GM21526 (cell line): ENCODE measurements at regions not wholly inside any gene's neighbourhood (a gene's known extent, or its start where the extent isn't known, plus 50 kb on each side); places are given as distances from the start of the nearest gene placed in this dataset.

Source experiments
- ATAC-seq: cut with Tn5 transposase; IDR thresholded peaks from one replicate; pipeline ENCODE4 v1.9.1; 2021; ENCODE audit warnings: moderate library complexity; ENCODE audit not compliant: unreplicated experiment, low FRiP score

- ATAC-seq = no peak
Observed at GRCh38 chr10:78811174-78811573, 257.6 kb upstream of the ZMIZ1 start.

GRCh38 chr10:78812571-78813318, 256.0 kb upstream of the ZMIZ1 start:
- no peak for ATAC-seq

- ATAC-seq = no peak
Observed at GRCh38 chr10:78813526-78813925, 255.2 kb upstream of the ZMIZ1 start.

GRCh38 chr10:78813998-78814399, 254.8 kb upstream of the ZMIZ1 start:
- ATAC-seq = no peak

- ATAC-seq = no peak
Observed at GRCh38 chr10:78814407-78814806, 254.4 kb upstream of the ZMIZ1 start.

- no peak for ATAC-seq
Observed at GRCh38 chr10:78815702-78816334, 252.9 kb upstream of the ZMIZ1 start.

GRCh38 chr10:78817361-78817760, 251.4 kb upstream of the ZMIZ1 start:
- ATAC-seq = no peak

GRCh38 chr10:78817804-78818203, 251.0 kb upstream of the ZMIZ1 start:
- no peak for ATAC-seq

- no peak for ATAC-seq
Observed at GRCh38 chr10:78819361-78820006, 249.3 kb upstream of the ZMIZ1 start.

GRCh38 chr10:78820007-78820362, 248.8 kb upstream of the ZMIZ1 start:
- no peak for ATAC-seq

GRCh38 chr10:78821052-78821451, 247.7 kb upstream of the ZMIZ1 start:
- no peak for ATAC-seq

GRCh38 chr10:78828647-78829539, 239.9 kb upstream of the ZMIZ1 start:
- ATAC-seq = no peak

GRCh38 chr10:78829565-78829964, 239.2 kb upstream of the ZMIZ1 start:
- no peak for ATAC-seq

GRCh38 chr10:78830062-78830975, 238.4 kb upstream of the ZMIZ1 start:
- no peak for ATAC-seq

- no peak for ATAC-seq
Observed at GRCh38 chr10:78830976-78831375, 237.8 kb upstream of the ZMIZ1 start.

GRCh38 chr10:78831461-78831860, 237.3 kb upstream of the ZMIZ1 start:
- ATAC-seq = no peak

GRCh38 chr10:78832281-78832680, 236.5 kb upstream of the ZMIZ1 start:
- no peak for ATAC-seq

- no peak for ATAC-seq
Observed at GRCh38 chr10:78838141-78838657, 230.6 kb upstream of the ZMIZ1 start.

GRCh38 chr10:78843495-78843894, 225.3 kb upstream of the ZMIZ1 start:
- ATAC-seq = no peak
